ENCODE measurements at regions not wholly inside any gene's neighbourhood (a gene's known extent, or its start where the extent isn't known, plus 50 kb on each side); places are given as distances from the start of the nearest gene placed in this dataset.

DNA sequence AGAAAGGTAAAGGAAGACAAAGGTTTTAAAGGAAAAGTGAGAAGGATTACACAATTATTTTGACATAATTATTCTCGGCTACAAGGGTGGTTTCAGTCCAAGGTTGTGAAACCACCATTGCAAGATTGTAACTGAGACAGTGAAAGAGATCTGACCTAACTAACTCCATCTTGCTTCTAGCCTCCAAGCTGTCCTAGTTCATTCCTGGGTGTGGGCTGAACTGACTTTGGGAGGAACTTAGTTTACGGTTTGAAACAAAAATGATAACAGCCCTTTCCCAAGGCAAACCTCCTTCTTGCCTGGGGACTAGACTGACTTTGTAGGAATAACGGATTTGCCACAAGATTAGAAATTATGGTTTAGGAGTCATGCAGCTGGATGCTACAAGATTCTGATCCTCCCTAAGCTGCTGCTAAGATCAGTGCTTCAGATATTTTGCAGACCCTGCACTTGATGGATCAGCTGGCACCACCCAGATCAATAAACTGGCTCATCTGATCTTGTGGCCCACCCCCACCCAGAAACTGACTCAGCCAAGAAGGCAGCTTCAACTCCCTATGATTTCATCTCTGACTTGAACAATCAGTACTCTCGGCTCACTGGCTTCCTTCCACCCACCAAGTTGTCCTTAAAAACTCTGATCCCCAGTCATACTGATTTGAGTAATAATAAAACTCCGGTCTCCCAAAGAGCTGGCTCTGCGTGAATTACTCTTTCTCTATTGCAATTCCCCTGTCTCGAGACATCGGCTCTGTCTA is 57.7 kb upstream of the AADACL2 start (continued):
- no peak for TF ChIP-seq MXI1 (IDR thresholded peaks at IDR 0.05; ENCODE audit: low read depth, low read length)
- no peak for TF ChIP-seq ZNF740 (CRISPR knock-in tag; IDR thresholded peaks at IDR 0.05)
- TF ChIP-seq ZNF740 (tag; IDR thresholded peaks at IDR 0.05): peak in 1 of 2 experiments; percentile 89; a peak in 2 of 4 replicates
- TF ChIP-seq, protein P1, sequence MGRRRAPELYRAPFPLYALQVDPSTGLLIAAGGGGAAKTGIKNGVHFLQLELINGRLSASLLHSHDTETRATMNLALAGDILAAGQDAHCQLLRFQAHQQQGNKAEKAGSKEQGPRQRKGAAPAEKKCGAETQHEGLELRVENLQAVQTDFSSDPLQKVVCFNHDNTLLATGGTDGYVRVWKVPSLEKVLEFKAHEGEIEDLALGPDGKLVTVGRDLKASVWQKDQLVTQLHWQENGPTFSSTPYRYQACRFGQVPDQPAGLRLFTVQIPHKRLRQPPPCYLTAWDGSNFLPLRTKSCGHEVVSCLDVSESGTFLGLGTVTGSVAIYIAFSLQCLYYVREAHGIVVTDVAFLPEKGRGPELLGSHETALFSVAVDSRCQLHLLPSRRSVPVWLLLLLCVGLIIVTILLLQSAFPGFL (CRISPR knock-in tag; IDR thresholded peaks at IDR 0.05): no peak
- TF ChIP-seq FUS (optimal IDR thresholded peaks at IDR 0.05; ENCODE audit: low read depth, low read length): no peak
- TF ChIP-seq ZNF140 (CRISPR knock-in tag; IDR thresholded peaks at IDR 0.05): 0 out of 2 replicates have a peak, but pooled peaks have one; percentile 48

DNA sequence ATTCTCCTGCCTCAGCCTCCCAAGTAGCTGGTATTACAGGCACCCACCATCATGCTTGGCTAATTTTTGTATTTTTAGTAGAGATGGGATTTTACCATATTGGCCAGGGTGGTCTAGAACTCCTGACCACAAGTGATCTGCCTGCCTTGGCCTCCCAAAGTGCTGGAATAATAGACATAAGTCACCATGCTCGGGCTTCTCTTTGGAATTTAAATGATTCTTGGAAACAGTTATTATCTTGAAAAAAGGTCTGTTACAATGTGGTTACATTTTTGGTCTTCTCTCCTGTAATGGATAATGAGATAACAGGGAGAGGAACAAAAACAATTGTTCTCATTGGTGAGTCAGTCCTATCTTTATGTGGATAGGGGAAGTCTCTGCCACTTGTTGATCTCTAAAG is 59.8 kb upstream of the AADACL2 start:
- intact Hi-C loops (cut with micrococcal nuclease) (no loop called here), in situ Hi-C loops (cut with MboI) (no loop called here)
- no peak overlapping the region for H3K4me2 ChIP-seq (ENCODE audit: insufficient read depth, low read length)
- ChIA-PET CTCF (ENCODE audit: low intra/inter-chr PET ratio) (no interaction called here), POLR2A (interaction anchor here (0.9 kb wide), 1 partner anchor 10 kb away, joined by 3 read pairs; no protein-coding TSS in a partner anchor)
- ATAC-seq: peak; percentile 94
- no peaks in the 10 kb centered on the region for H3K9me1 ChIP-seq (ENCODE audit: control insufficient read depth, insufficient read depth, low read length)
- FAIRE-seq: peak; percentile 88
- H3K4me3 ChIP-seq: no peak overlapping the region
- H3K9ac ChIP-seq (ENCODE audit: insufficient read depth in 1 of 2, low read depth in 2 of 2, low read length in 2 of 2): no peak overlapping the region
- H3K79me2 ChIP-seq (ENCODE audit: control insufficient read depth, insufficient read depth, low read length): no peaks in the 10 kb centered on the region
- H3K27me3 ChIP-seq (ENCODE audit: control insufficient read depth in 2 of 2, insufficient read depth in 2 of 2, low read length in 2 of 2): no peaks in the 10 kb centered on the region
- no peaks in the 10 kb centered on the region for H4K20me1 ChIP-seq (replicated peaks; ENCODE audit: control insufficient read depth, insufficient read depth, low read length)
- WGBS (ENCODE audit: insufficient coverage, low coverage, missing lambda C conversion rate): 0% methylated on average over 1 of the region's 1 CpG
- H3K36me3 ChIP-seq (ENCODE audit: control insufficient read depth, insufficient read depth, low read length): no peaks in the 10 kb centered on the region
- H2AFZ ChIP-seq (ENCODE audit: low read depth, low read length): peak overlapping the region; percentile 30; the same call in 1 of the 2 replicates
- peak overlapping the region; percentile 37; the same call in 2 of the 3 replicates for H3K27ac ChIP-seq (ENCODE audit: extremely low read depth, low read depth, low read length)
- no peaks in the 10 kb centered on the region; a peak in 2 of 5 replicates for H3K4me1 ChIP-seq (replicated peaks in 1 of 2; ENCODE audit: control insufficient read depth in 2 of 2, insufficient read depth in 2 of 2, low read length in 2 of 2)
- peaks cover 1% of the 10 kb centered on the region; the same call in 1 of the 2 replicates for H3K9me3 ChIP-seq (replicated peaks; ENCODE audit: control insufficient read depth, insufficient read depth, low read depth, low read length)
- peak; percentile 76 to 83 (median 78) for DNase-seq (ENCODE audit: extremely low read depth in 1 of 4, low spot score in 3 of 4)
- BruUV-seq (replicated peaks): no TSS peak
- TF ChIP-seq HMG20B (CRISPR knock-in tag; IDR thresholded peaks at IDR 0.05) (no peak), GATA2 (CRISPR knock-in tag; IDR thresholded peaks at IDR 0.05) (peak; percentile 45; the same call in 1 of the 2 replicates), PHB2 (IDR thresholded peaks at IDR 0.05; ENCODE audit: low read depth) (peak; percentile 69; the same call in 1 of the 2 replicates), BCOR (IDR thresholded peaks at IDR 0.05) (peak; percentile 78), KDM1A (IDR thresholded peaks at IDR 0.05) (peak; percentile 83; a peak in 2 of 4 replicates), NFE2 (IDR thresholded peaks at IDR 0.05; ENCODE audit: low read depth) (peak; percentile 4; the same call in 1 of the 2 replicates), RBM14 (IDR thresholded peaks at IDR 0.05; ENCODE audit: borderline replicate concordance, insufficient read depth, low read depth, low read length) (no peak)
- TF ChIP-seq, protein P2, sequence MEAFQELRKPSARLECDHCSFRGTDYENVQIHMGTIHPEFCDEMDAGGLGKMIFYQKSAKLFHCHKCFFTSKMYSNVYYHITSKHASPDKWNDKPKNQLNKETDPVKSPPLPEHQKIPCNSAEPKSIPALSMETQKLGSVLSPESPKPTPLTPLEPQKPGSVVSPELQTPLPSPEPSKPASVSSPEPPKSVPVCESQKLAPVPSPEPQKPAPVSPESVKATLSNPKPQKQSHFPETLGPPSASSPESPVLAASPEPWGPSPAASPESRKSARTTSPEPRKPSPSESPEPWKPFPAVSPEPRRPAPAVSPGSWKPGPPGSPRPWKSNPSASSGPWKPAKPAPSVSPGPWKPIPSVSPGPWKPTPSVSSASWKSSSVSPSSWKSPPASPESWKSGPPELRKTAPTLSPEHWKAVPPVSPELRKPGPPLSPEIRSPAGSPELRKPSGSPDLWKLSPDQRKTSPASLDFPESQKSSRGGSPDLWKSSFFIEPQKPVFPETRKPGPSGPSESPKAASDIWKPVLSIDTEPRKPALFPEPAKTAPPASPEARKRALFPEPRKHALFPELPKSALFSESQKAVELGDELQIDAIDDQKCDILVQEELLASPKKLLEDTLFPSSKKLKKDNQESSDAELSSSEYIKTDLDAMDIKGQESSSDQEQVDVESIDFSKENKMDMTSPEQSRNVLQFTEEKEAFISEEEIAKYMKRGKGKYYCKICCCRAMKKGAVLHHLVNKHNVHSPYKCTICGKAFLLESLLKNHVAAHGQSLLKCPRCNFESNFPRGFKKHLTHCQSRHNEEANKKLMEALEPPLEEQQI (IDR thresholded peaks at IDR 0.05): peak; percentile 99
- TF ChIP-seq, protein P3, sequence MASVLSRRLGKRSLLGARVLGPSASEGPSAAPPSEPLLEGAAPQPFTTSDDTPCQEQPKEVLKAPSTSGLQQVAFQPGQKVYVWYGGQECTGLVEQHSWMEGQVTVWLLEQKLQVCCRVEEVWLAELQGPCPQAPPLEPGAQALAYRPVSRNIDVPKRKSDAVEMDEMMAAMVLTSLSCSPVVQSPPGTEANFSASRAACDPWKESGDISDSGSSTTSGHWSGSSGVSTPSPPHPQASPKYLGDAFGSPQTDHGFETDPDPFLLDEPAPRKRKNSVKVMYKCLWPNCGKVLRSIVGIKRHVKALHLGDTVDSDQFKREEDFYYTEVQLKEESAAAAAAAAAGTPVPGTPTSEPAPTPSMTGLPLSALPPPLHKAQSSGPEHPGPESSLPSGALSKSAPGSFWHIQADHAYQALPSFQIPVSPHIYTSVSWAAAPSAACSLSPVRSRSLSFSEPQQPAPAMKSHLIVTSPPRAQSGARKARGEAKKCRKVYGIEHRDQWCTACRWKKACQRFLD (CRISPR knock-in tag; IDR thresholded peaks at IDR 0.05): no peak
